Adrenal gland (tissue), 9 donors: ENCODE measurements at regions not wholly inside any gene's neighbourhood (a gene's known extent, or its start where the extent isn't known, plus 50 kb on each side); places are given as distances from the start of the nearest gene placed in this dataset.

ENCODE experiments used
- DNase-seq, 7 donors: peaks; one replicate each; pipeline ENCODE4 v3.0.0-alpha.2; 2019 to 2020
- H3K27ac ChIP-seq, 5 donors: fragments of 200-600 bp; sonication (generic) in 4 of 5; 1 replicate in 3 of 5; 2 replicates in 2 of 5; pipeline versions ENCODE4 v1.5.1 to v1.8.0; 2016 to 2020; ENCODE audit warnings: mild to moderate bottlenecking in 1 of 5
- H3K27me3 ChIP-seq: fragments of 200-600 bp; 2 replicates; pipeline ENCODE4 v1.8.0; 2021
- H3K36me3 ChIP-seq, 2 donors: fragments of 200-600 bp; replicated peaks in 1 of 2; 1 replicate in 1 of 2; 2 replicates in 1 of 2; pipeline versions ENCODE4 v1.5.1 to v1.8.0; 2018 to 2022
- H3K4me1 ChIP-seq, 2 donors: fragments of 200-600 bp; replicated peaks in 1 of 2; 1 replicate in 1 of 2; 2 replicates in 1 of 2; pipeline versions ENCODE4 v1.5.1 to v1.8.0; 2018 to 2021
- H3K4me3 ChIP-seq, 4 donors: fragments of 200-600 bp; sonication (generic) in 3 of 4; one replicate each; pipeline ENCODE4 v1.5.1; 2016 to 2018
- H3K9me3 ChIP-seq, 3 donors: fragments of 200-600 bp; sonication (generic) in 1 of 3; replicated peaks in 1 of 3; 1 replicate in 2 of 3; 2 replicates in 1 of 3; pipeline versions ENCODE4 v1.5.1 to v1.8.0; 2016 to 2021
- CTCF ChIP-seq, 6 experiments: fragments of 450-650 bp in 4 of 6; fragments of 200-600 bp in 2 of 6; sonication (generic) in 1 of 6; IDR thresholded peaks; 1 replicate in 5 of 6; 2 replicates in 1 of 6; pipeline versions ENCODE4 v1.5.1 to v1.8.0; 2016 to 2021; ENCODE audit warnings: antibody characterized with exemption in 6 of 6, mild to moderate bottlenecking in 2 of 6, moderate library complexity in 1 of 6
- POLR2A ChIP-seq, 2 donors: fragments of 450-650 bp; IDR thresholded peaks; one replicate each; pipeline ENCODE4 v1.6.1; 2017; ENCODE audit warnings: antibody characterized with exemption in 2 of 2, mild to moderate bottlenecking in 2 of 2, moderate library complexity in 1 of 2
- WGBS, 4 donors: extraction: QIAGEN DNeasy Blood & Tissue Kit in 2 of 4; methylation state at CpG; one replicate each; pipeline versions ENCODE4 v1.1.5 to v1.1.7; 2013 to 2017; 5-methylcytosine and 5-hydroxymethylcytosine counted together
- intact Hi-C, 2 donors: fragments of 100-400 bp; cut with DNase I; formaldehyde crosslinking; loops; one replicate each; pipeline versions ENCODE4 v1.14.1 to v1.15.0; 2022 to 2023
- donor health status: healthy with polysubstance abuse.
- donor health status: Bipolar disorder and iron deficiency.
- donor health status: DM: yes; HTN: yes; CAD: no.
- donor health status: DM: no; HTN: no; CAD: no.
- donor health status: DM: no; HTN: no; CAD: no.

- no peak for TF ChIP-seq CTCF (IDR thresholded peaks at IDR 0.05)
- no peak for TF ChIP-seq POLR2A (IDR thresholded peaks at IDR 0.05)
- Histone ChIP-seq H3K4me3 (no peak overlapping the region), H3K27me3 (no peaks in the 10 kb centered on the region), H3K9me3 (no peaks in the 10 kb centered on the region), H3K27ac (no peak overlapping the region), H3K36me3 (no peaks in the 10 kb centered on the region), H3K4me1 (no peaks in the 10 kb centered on the region)
- no peak for DNase-seq
- 45 to 62% (median 58%) methylated on average over 5 of the region's 5 CpGs for WGBS, 4 donors
- intact Hi-C loops, result no loop called here
Observed at GRCh38 chr14:97382616-97383226, 585.5 kb downstream of the VRK1 start.

- WGBS, 4 donors, result 67 to 85% (median 79%) methylated on average over 3 of the region's 3 CpGs
- H3K4me3 ChIP-seq, result no peak overlapping the region
Observed at GRCh38 chr14:97385727-97386126, 588.5 kb downstream of the VRK1 start.

GRCh38 chr14:97387252-97387874, 590.2 kb downstream of the VRK1 start:
- intact Hi-C loops, result no loop called here
- Histone ChIP-seq H3K9me3 (no peaks in the 10 kb centered on the region), H3K27ac (no peak overlapping the region), H3K4me3 (no peak overlapping the region), H3K36me3 (no peaks in the 10 kb centered on the region), H3K27me3 (no peaks in the 10 kb centered on the region), H3K4me1 (no peaks in the 10 kb centered on the region)
- WGBS, 4 donors, result 46 to 50% (median 47%) methylated on average over 9 of the region's 9 CpGs
- DNase-seq, result no peak
- TF ChIP-seq POLR2A (IDR thresholded peaks at IDR 0.05) (no peak), CTCF (IDR thresholded peaks at IDR 0.05) (no peak)

More at GRCh38 chr14:97385727-97386126, 588.5 kb downstream of the VRK1 start:
- TF ChIP-seq CTCF (IDR thresholded peaks at IDR 0.05), result no peak
- H3K27me3 ChIP-seq, result no peaks in the 10 kb centered on the region
- intact Hi-C loops, result no loop called here
- no peaks in the 10 kb centered on the region for H3K9me3 ChIP-seq
- H3K36me3 ChIP-seq, result no peaks in the 10 kb centered on the region
- DNase-seq, result no peak
- H3K4me1 ChIP-seq, result no peaks in the 10 kb centered on the region
- no peak overlapping the region for H3K27ac ChIP-seq

- H3K27ac ChIP-seq, result no peak overlapping the region
- H3K36me3 ChIP-seq, result no peaks in the 10 kb centered on the region
- H3K4me3 ChIP-seq, result no peak overlapping the region
- no peaks in the 10 kb centered on the region for H3K4me1 ChIP-seq
- DNase-seq, result no peak
- no peak for TF ChIP-seq CTCF (IDR thresholded peaks at IDR 0.05)
- TF ChIP-seq POLR2A (IDR thresholded peaks at IDR 0.05), result no peak
- intact Hi-C loops, result no loop called here
- H3K27me3 ChIP-seq, result no peaks in the 10 kb centered on the region
- WGBS, 4 donors, result 50 to 66% (median 53%) methylated on average over 9 of the region's 9 CpGs
- H3K9me3 ChIP-seq, result no peaks in the 10 kb centered on the region
Observed at GRCh38 chr14:97388408-97388807, 591.2 kb downstream of the VRK1 start.
